ENCODE measurements at regions not wholly inside any gene's neighbourhood (a gene's known extent, or its start where the extent isn't known, plus 50 kb on each side); places are given as distances from the start of the nearest gene placed in this dataset.

- Histone ChIP-seq H3K27me3 (ENCODE audit: insufficient read depth, low read length) (no peaks in the 10 kb centered on the region), H3K9me3 (ENCODE audit: low read depth, low read length) (no peaks in the 10 kb centered on the region), H3K27ac (ENCODE audit: low read depth, low read length) (peak overlapping the region; percentile 65), H3K4me1 (ENCODE audit: insufficient read depth, low read length) (peaks cover 25% of the 10 kb centered on the region), H3K4me2 (ENCODE audit: insufficient read depth, low read length) (no peak overlapping the region), H2AFZ (ENCODE audit: low read length) (no peak overlapping the region), H4K20me1 (ENCODE audit: insufficient read depth, low read length) (no peaks in the 10 kb centered on the region), H3K79me2 (ENCODE audit: insufficient read depth, low read length) (no peaks in the 10 kb centered on the region), H3K4me3 (ENCODE audit: insufficient read depth, low read length) (no peak overlapping the region), H3K36me3 (ENCODE audit: insufficient read depth, low read length) (no peaks in the 10 kb centered on the region)
- no peak for DNase-seq (ENCODE audit: insufficient read length, low spot score, missing footprints)
- no peak for TF ChIP-seq CTCF (IDR thresholded peaks at IDR 0.05; ENCODE audit: extremely low read depth, low read depth, low read length)
These were observed 396.9 kb downstream of the KCNRG start for GRCh38 chr13:50412046-50412617.

GRCh38 chr13:50414640-50415039 is 399.4 kb downstream of the KCNRG start:
- Histone ChIP-seq H3K36me3 (ENCODE audit: insufficient read depth, low read length) (no peaks in the 10 kb centered on the region), H3K4me1 (ENCODE audit: insufficient read depth, low read length) (peaks cover 25% of the 10 kb centered on the region), H3K79me2 (ENCODE audit: insufficient read depth, low read length) (no peaks in the 10 kb centered on the region), H3K9me3 (ENCODE audit: low read depth, low read length) (no peaks in the 10 kb centered on the region), H3K27ac (ENCODE audit: low read depth, low read length) (peak overlapping the region; percentile 6), H3K4me2 (ENCODE audit: insufficient read depth, low read length) (no peak overlapping the region), H2AFZ (ENCODE audit: low read length) (no peak overlapping the region), H4K20me1 (ENCODE audit: insufficient read depth, low read length) (no peaks in the 10 kb centered on the region), H3K27me3 (ENCODE audit: insufficient read depth, low read length) (no peaks in the 10 kb centered on the region), H3K4me3 (ENCODE audit: insufficient read depth, low read length) (no peak overlapping the region)
- TF ChIP-seq CTCF (IDR thresholded peaks at IDR 0.05; ENCODE audit: extremely low read depth, low read depth, low read length): no peak
- DNase-seq (ENCODE audit: insufficient read length, low spot score, missing footprints): no peak

- no peak overlapping the region for H3K4me2 ChIP-seq (ENCODE audit: insufficient read depth, low read length)
- no peak for DNase-seq (ENCODE audit: insufficient read length, low spot score, missing footprints)
These were observed 400.2 kb downstream of the KCNRG start for GRCh38 chr13:50415428-50415827.

GRCh38 chr13:50417597-50417996 is 402.4 kb downstream of the KCNRG start:
- no peak overlapping the region for H3K4me3 ChIP-seq (ENCODE audit: insufficient read depth, low read length)
- H4K20me1 ChIP-seq (ENCODE audit: insufficient read depth, low read length): no peaks in the 10 kb centered on the region
- no peaks in the 10 kb centered on the region for H3K9me3 ChIP-seq (ENCODE audit: low read depth, low read length)
- DNase-seq (ENCODE audit: insufficient read length, low spot score, missing footprints): no peak
- no peak overlapping the region for H2AFZ ChIP-seq (ENCODE audit: low read length)
- no peaks in the 10 kb centered on the region for H3K36me3 ChIP-seq (ENCODE audit: insufficient read depth, low read length)
- no peak for TF ChIP-seq CTCF (IDR thresholded peaks at IDR 0.05; ENCODE audit: extremely low read depth, low read depth, low read length)
- no peaks in the 10 kb centered on the region for H3K79me2 ChIP-seq (ENCODE audit: insufficient read depth, low read length)
- H3K27me3 ChIP-seq (ENCODE audit: insufficient read depth, low read length): no peaks in the 10 kb centered on the region
- no peak overlapping the region for H3K4me2 ChIP-seq (ENCODE audit: insufficient read depth, low read length)
- no peak overlapping the region for H3K27ac ChIP-seq (ENCODE audit: low read depth, low read length)
- H3K4me1 ChIP-seq (ENCODE audit: insufficient read depth, low read length): peaks cover 29% of the 10 kb centered on the region

More at GRCh38 chr13:50415428-50415827, 400.2 kb downstream of the KCNRG start:
- Histone ChIP-seq H3K27ac (ENCODE audit: low read depth, low read length) (peak overlapping the region; percentile 6), H3K36me3 (ENCODE audit: insufficient read depth, low read length) (no peaks in the 10 kb centered on the region), H3K4me1 (ENCODE audit: insufficient read depth, low read length) (peaks cover 28% of the 10 kb centered on the region), H4K20me1 (ENCODE audit: insufficient read depth, low read length) (no peaks in the 10 kb centered on the region), H3K27me3 (ENCODE audit: insufficient read depth, low read length) (no peaks in the 10 kb centered on the region), H3K79me2 (ENCODE audit: insufficient read depth, low read length) (no peaks in the 10 kb centered on the region), H3K4me3 (ENCODE audit: insufficient read depth, low read length) (no peak overlapping the region), H2AFZ (ENCODE audit: low read length) (no peak overlapping the region), H3K9me3 (ENCODE audit: low read depth, low read length) (no peaks in the 10 kb centered on the region)
- TF ChIP-seq CTCF (IDR thresholded peaks at IDR 0.05; ENCODE audit: extremely low read depth, low read depth, low read length): no peak

Data from osteoblast (primary cell).